CD14-positive monocyte (primary cell): ENCODE measurements at regions not wholly inside any gene's neighbourhood (a gene's known extent, or its start where the extent isn't known, plus 50 kb on each side); places are given as distances from the start of the nearest gene placed in this dataset.

ENCODE experiments used
- DNase-seq, 3 donors: peaks; one replicate each; pipeline ENCODE4 v3.0.0-alpha.2; 2011 to 2022
- H2AFZ ChIP-seq: 2 replicates; pipeline ENCODE4 v1.6.0; 2012; ENCODE audit warnings: mild to moderate bottlenecking, low read depth, low read length, inconsistent platforms; ENCODE audit not compliant: insufficient read depth, poor library complexity, severe bottlenecking
- H3K27ac ChIP-seq, 2 donors: 1 replicate in 1 of 2; 2 replicates in 1 of 2; pipeline ENCODE4 v1.5.1; 2012 to 2013; ENCODE audit warnings: low read length in 2 of 2, control low read depth in 1 of 2, inconsistent platforms in 1 of 2, low read depth in 1 of 2, mild to moderate bottlenecking in 1 of 2
- H3K27me3 ChIP-seq, 2 donors: one replicate each; pipeline versions ENCODE4 v1.6.0 to v1.6.1; 2011 to 2013; ENCODE audit warnings: low read length in 2 of 2; ENCODE audit not compliant: control insufficient read depth in 2 of 2, insufficient read depth in 2 of 2
- H3K36me3 ChIP-seq, 2 donors: replicated peaks in 1 of 2; 1 replicate in 1 of 2; 2 replicates in 1 of 2; pipeline versions ENCODE4 v1.5.1 to v1.6.1; 2012 to 2013; ENCODE audit warnings: low read length in 2 of 2, control low read depth in 1 of 2, inconsistent platforms in 1 of 2, mild to moderate bottlenecking in 1 of 2; ENCODE audit not compliant: insufficient read depth in 2 of 2, control insufficient read depth in 1 of 2
- H3K4me1 ChIP-seq, 2 donors: 1 replicate in 1 of 2; 2 replicates in 1 of 2; pipeline versions ENCODE4 v1.5.1 to v1.6.1; 2012 to 2013; ENCODE audit warnings: low read length in 2 of 2, control low read depth in 1 of 2, inconsistent platforms in 1 of 2, mild to moderate bottlenecking in 1 of 2, moderate library complexity in 1 of 2; ENCODE audit not compliant: insufficient read depth in 2 of 2, control insufficient read depth in 1 of 2
- H3K4me2 ChIP-seq: replicated peaks from 2 replicates; pipeline ENCODE3; 2012; ENCODE audit warnings: low read length, moderate library complexity, mild to moderate bottlenecking; ENCODE audit not compliant: poor library complexity, severe bottlenecking; ENCODE audit errors: extremely low read depth
- H3K4me3 ChIP-seq, 3 experiments: fragments of 200-600 bp in 1 of 3; sonication (generic) in 1 of 3; replicated peaks in 1 of 3; 1 replicate in 2 of 3; 2 replicates in 1 of 3; pipeline ENCODE4 v1.5.1; 2011 to 2013; ENCODE audit warnings: low read length in 3 of 3, mild to moderate bottlenecking in 3 of 3, control low read depth in 2 of 3, low read depth in 2 of 3, inconsistent platforms in 1 of 3, moderate library complexity in 1 of 3
- H3K79me2 ChIP-seq: 2 replicates; pipeline ENCODE4 v1.6.0; 2012; ENCODE audit warnings: mild to moderate bottlenecking, control low read depth, inconsistent platforms, low read length, moderate library complexity; ENCODE audit not compliant: insufficient read depth
- H3K9ac ChIP-seq: 2 replicates; pipeline ENCODE4 v1.6.0; 2017; ENCODE audit warnings: low read length, mild to moderate bottlenecking; ENCODE audit not compliant: insufficient read depth, poor library complexity, severe bottlenecking
- H3K9me3 ChIP-seq, 2 donors: replicated peaks in 1 of 2; 1 replicate in 1 of 2; 2 replicates in 1 of 2; pipeline versions ENCODE4 v1.5.1 to v1.6.1; 2012 to 2013; ENCODE audit warnings: low read length in 2 of 2, control low read depth in 1 of 2; ENCODE audit not compliant: control insufficient read depth in 1 of 2, insufficient read depth in 1 of 2
- H4K20me1 ChIP-seq: 2 replicates; pipeline ENCODE4 v1.6.0; 2012; ENCODE audit warnings: mild to moderate bottlenecking, low read length, control low read depth, moderate library complexity; ENCODE audit not compliant: insufficient read depth
- H3K27ac Mint-ChIP-seq, 7 donors: one replicate each; pipeline ENCODE4 v1.8.0; 2020; ENCODE audit warnings: mild to moderate bottlenecking in 7 of 7, mixed read lengths in 7 of 7, moderate library complexity in 6 of 7, inconsistent platforms in 2 of 7
- H3K27me3 Mint-ChIP-seq, 3 donors: one replicate each; pipeline ENCODE4 v1.8.0; 2021 to 2022; ENCODE audit warnings: low read depth in 3 of 3, mild to moderate bottlenecking in 3 of 3, mixed read lengths in 3 of 3, moderate library complexity in 3 of 3, inconsistent platforms in 1 of 3
- H3K36me3 Mint-ChIP-seq, 2 donors: one replicate each; pipeline ENCODE4 v1.8.0; 2020; ENCODE audit warnings: mixed read lengths in 2 of 2, inconsistent platforms in 1 of 2, mild to moderate bottlenecking in 1 of 2
- H3K4me1 Mint-ChIP-seq: one replicate; pipeline ENCODE4 v1.8.0; 2020; ENCODE audit warnings: mild to moderate bottlenecking, mixed read lengths
- H3K4me3 Mint-ChIP-seq, 2 donors: one replicate each; pipeline ENCODE4 v1.8.0; 2020; ENCODE audit warnings: mild to moderate bottlenecking in 2 of 2, mixed read lengths in 2 of 2, moderate library complexity in 1 of 2
- H3K9me3 Mint-ChIP-seq, 7 donors: one replicate each; pipeline ENCODE4 v1.8.0; 2020 to 2022; ENCODE audit warnings: mixed read lengths in 7 of 7, mild to moderate bottlenecking in 6 of 7, moderate library complexity in 6 of 7, inconsistent platforms in 2 of 7
- CTCF ChIP-seq: fragments of 200-600 bp; IDR thresholded peaks from one replicate; pipeline ENCODE4 v1.8.0; 2022; ENCODE audit warnings: antibody characterized with exemption, mild to moderate bottlenecking
- whole genome bisulfite sequencing: methylation state at CpG from one replicate; pipeline ENCODE4 v1.1.5; 2013; ENCODE audit warnings: missing lambda C conversion rate; ENCODE audit not compliant: insufficient coverage; 5-methylcytosine and 5-hydroxymethylcytosine counted together
- intact Hi-C, 2 donors: fragments of 100-400 bp; cut with micrococcal nuclease; formaldehyde crosslinking; loops; one replicate each; pipeline versions ENCODE4 v1.15.0 to v1.15.1; 2023

DNA sequence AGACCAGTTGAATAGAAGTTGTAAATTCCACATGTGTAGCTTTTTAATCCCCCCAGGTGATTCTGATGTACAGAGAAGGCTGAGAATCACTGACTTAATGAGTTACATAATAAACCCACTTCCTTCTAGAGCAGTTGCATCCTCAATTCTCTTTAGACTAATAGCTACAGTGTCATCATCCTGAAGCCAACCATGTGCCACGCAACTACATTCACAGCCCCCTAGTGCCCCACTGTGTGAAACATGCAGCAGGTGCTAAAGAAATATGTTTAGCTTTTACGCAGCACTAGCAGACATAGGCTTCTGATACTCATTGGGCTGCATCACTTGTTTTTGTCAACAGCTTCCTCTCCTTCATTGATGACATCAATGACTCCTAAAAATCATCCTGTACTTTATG, 1168.3 kb downstream of the BCL11B start:
- DNase-seq = no peak

DNA sequence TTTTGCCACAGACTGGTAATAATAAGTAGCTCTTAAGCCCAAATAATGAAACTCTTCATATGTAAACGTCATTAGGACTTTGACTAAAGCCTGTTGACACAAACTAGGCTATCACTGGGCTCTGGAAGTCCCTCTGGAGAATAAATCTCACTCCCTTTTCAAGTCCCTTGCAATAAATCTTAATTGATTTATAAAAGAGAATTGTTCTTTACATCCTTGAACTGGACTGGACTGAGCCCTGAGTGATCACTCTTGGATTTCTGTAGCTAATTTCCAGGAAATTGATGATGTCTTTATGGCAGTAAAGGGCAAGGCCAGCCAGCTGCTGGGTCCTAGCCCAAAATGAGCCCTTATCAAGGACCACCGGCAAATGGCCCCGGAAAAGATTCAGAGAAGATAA, 1162.7 kb downstream of the BCL11B start:
- H3K9me3 ChIP-seq = no peaks in the 10 kb centered on the region
- no peak for DNase-seq
- no peaks in the 10 kb centered on the region for H3K27me3 ChIP-seq
- intact Hi-C loops = no loop called here
- H3K4me2 ChIP-seq = no peak overlapping the region
- H2AFZ ChIP-seq = no peak overlapping the region
- H3K9me3 Mint-ChIP-seq = peaks cover 0 to 5% (median 0%) of the 10 kb centered on the region in 7 donors
- no peaks in the 10 kb centered on the region for H3K4me1 ChIP-seq
- 58% methylated on average over 2 of the region's 3 CpGs for WGBS
- no peaks in the 10 kb centered on the region for H3K4me1 Mint-ChIP-seq
- H3K9ac ChIP-seq = no peak overlapping the region
- no peaks in the 10 kb centered on the region for H3K36me3 ChIP-seq
- no peaks in the 10 kb centered on the region for H3K36me3 Mint-ChIP-seq
- no peaks in the 10 kb centered on the region for H4K20me1 ChIP-seq
- no peak for TF ChIP-seq CTCF
- no peak overlapping the region for H3K27ac Mint-ChIP-seq
- H3K27ac ChIP-seq = no peak overlapping the region
- peaks cover 0 to 7% (median 2%) of the 10 kb centered on the region in 3 donors for H3K27me3 Mint-ChIP-seq
- H3K4me3 Mint-ChIP-seq = no peak overlapping the region
- H3K4me3 ChIP-seq = no peak overlapping the region
- H3K79me2 ChIP-seq = no peaks in the 10 kb centered on the region

More for the DNA sequence above, 1168.3 kb downstream of the BCL11B start:
- intact Hi-C loops = no loop called here
- H3K27ac ChIP-seq = no peak overlapping the region
- no peaks in the 10 kb centered on the region for H3K27me3 ChIP-seq
- no peak overlapping the region for H3K4me2 ChIP-seq
- WGBS = 100% methylated on average over 1 of the region's 2 CpGs
- no peak overlapping the region for H2AFZ ChIP-seq
- Mint-ChIP-seq H3K36me3 (no peaks in the 10 kb centered on the region), H3K4me3 (no peak overlapping the region), H3K9me3 (peaks cover 0 to 6% (median 0%) of the 10 kb centered on the region in 7 donors), H3K27me3 (peaks cover 0 to 2% (median 1%) of the 10 kb centered on the region in 3 donors), H3K4me1 (no peaks in the 10 kb centered on the region), H3K27ac (no peak overlapping the region)
- no peak for TF ChIP-seq CTCF
- H3K9me3 ChIP-seq = no peaks in the 10 kb centered on the region
- no peaks in the 10 kb centered on the region for H4K20me1 ChIP-seq
- no peaks in the 10 kb centered on the region for H3K36me3 ChIP-seq
- H3K4me3 ChIP-seq = no peak overlapping the region
- H3K4me1 ChIP-seq = no peaks in the 10 kb centered on the region
- no peak overlapping the region for H3K9ac ChIP-seq
- no peaks in the 10 kb centered on the region for H3K79me2 ChIP-seq
